K562 (cell line): ENCODE measurements at regions not wholly inside any gene's neighbourhood (a gene's known extent, or its start where the extent isn't known, plus 50 kb on each side); places are given as distances from the start of the nearest gene placed in this dataset.

ENCODE experiments used
- CHD1 ChIP-seq: fragments of 200-600 bp; sonication (generic); IDR thresholded peaks from one replicate; pipeline ENCODE4 v1.6.1; 2012; ENCODE audit warnings: mild to moderate bottlenecking, moderate library complexity, low read length, inconsistent platforms
- EGR1 ChIP-seq: fragments of 450-650 bp; conservative IDR thresholded peaks from 2 replicates; pipeline ENCODE4 v1.6.1; 2017; ENCODE audit warnings: mild to moderate bottlenecking
- MYBL2 ChIP-seq, 2 experiments: fragments of 450-650 bp in 1 of 2; sonication (generic) in 1 of 2; formaldehyde crosslinking in 1 of 2; IDR thresholded peaks; 2 replicates each; pipeline versions ENCODE4 v1.6.1 to v1.8.1; 2017 to 2022; ENCODE audit warnings: borderline replicate concordance in 1 of 2, inconsistent platforms in 1 of 2, low read depth in 1 of 2, mild to moderate bottlenecking in 1 of 2, missing genetic modification reagents in 1 of 2, moderate library complexity in 1 of 2
- NR3C1 ChIP-seq: sonication (generic); formaldehyde crosslinking; IDR thresholded peaks from 2 replicates; pipeline ENCODE4 v1.8.1; 2022; ENCODE audit warnings: missing genetic modification reagents
- POLR2A ChIP-seq: fragments of 450-650 bp; conservative IDR thresholded peaks from 2 replicates; pipeline ENCODE4 v1.6.1; 2016
- RFX5 ChIP-seq: IDR thresholded peaks from 2 replicates; pipeline ENCODE4 v1.6.1; 2011; ENCODE audit warnings: low read depth, mild to moderate bottlenecking, improper control_type of control experiment, low read length
- SIX5 ChIP-seq, 2 experiments: IDR thresholded peaks; 2 replicates each; pipeline ENCODE4 v1.6.1; 2011; ENCODE audit warnings: low read length in 2 of 2, borderline replicate concordance in 1 of 2, low read depth in 1 of 2, mild to moderate bottlenecking in 1 of 2, moderate library complexity in 1 of 2; ENCODE audit not compliant: insufficient read depth in 1 of 2
- TF ChIP-seq, protein P1 (sequence below), 3 experiments: IDR thresholded peaks in 2 of 3; conservative IDR thresholded peaks in 1 of 3; 2 replicates each; pipeline ENCODE4 v1.5.1; 2011 to 2012; ENCODE audit warnings: low read length in 3 of 3, mild to moderate bottlenecking in 3 of 3, control low read depth in 2 of 3, improper control_type of control experiment in 1 of 3, inconsistent platforms in 1 of 3, low read depth in 1 of 3, mixed read lengths in 1 of 3, moderate library complexity in 1 of 3; ENCODE audit not compliant: insufficient read depth in 2 of 3
- TF ChIP-seq, protein P2 (sequence below): IDR thresholded peaks from 2 replicates; pipeline ENCODE4 v1.6.1; 2016; ENCODE audit warnings: missing genetic modification characterization, missing compliant biosample characterization
- TF ChIP-seq, protein P3 (sequence below): fragments of 450-650 bp; formaldehyde crosslinking; IDR thresholded peaks from 2 replicates; pipeline ENCODE4 v1.4.0; 2022; ENCODE audit warnings: mild to moderate bottlenecking, moderate library complexity

DNA sequence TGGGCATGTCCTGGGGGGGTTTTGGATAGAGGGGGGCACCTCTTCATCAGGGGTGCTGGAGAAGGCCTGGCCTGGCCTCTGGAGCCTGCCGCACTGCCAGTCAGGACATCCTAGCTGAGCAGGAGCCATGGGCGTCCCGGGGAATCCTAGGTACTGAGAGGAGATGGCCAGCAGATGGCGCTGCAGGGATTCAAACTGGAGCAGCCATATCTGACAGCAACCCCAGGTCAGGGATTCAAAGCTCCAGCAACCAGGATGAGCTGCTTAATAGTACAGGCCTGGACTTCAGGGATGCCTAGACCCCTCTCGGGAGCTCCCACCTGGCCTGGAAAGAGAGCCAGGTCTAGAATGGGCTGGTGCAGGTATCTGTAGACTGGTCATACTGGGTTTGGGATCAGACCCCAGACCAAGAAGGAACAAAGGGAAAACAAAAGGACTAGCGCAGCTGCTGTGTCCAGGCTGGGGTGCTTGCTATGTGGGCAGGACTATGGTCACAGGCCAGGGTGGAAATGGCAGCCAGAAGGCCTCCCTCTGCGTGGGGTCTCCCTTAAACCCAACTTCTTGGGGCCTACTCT lies 306.9 kb upstream of the RBFOX1 start:
- TF ChIP-seq EGR1 (no peak), MYBL2 (IDR thresholded peaks at IDR 0.05; ENCODE audit: low read depth) (no peak), MYBL2 (CRISPR knock-in tag; IDR thresholded peaks at IDR 0.05; ENCODE audit: borderline replicate concordance) (no peak), SIX5 (IDR thresholded peaks at IDR 0.05; ENCODE audit: borderline replicate concordance in 1 of 2, insufficient read depth in 1 of 2, low read depth in 1 of 2, low read length in 2 of 2) (no peak), NR3C1 (CRISPR knock-in tag) (no peak), POLR2A (no peak), CHD1 (no peak), RFX5 (no peak)
- TF ChIP-seq, protein P1, sequence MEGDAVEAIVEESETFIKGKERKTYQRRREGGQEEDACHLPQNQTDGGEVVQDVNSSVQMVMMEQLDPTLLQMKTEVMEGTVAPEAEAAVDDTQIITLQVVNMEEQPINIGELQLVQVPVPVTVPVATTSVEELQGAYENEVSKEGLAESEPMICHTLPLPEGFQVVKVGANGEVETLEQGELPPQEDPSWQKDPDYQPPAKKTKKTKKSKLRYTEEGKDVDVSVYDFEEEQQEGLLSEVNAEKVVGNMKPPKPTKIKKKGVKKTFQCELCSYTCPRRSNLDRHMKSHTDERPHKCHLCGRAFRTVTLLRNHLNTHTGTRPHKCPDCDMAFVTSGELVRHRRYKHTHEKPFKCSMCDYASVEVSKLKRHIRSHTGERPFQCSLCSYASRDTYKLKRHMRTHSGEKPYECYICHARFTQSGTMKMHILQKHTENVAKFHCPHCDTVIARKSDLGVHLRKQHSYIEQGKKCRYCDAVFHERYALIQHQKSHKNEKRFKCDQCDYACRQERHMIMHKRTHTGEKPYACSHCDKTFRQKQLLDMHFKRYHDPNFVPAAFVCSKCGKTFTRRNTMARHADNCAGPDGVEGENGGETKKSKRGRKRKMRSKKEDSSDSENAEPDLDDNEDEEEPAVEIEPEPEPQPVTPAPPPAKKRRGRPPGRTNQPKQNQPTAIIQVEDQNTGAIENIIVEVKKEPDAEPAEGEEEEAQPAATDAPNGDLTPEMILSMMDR (IDR thresholded peaks at IDR 0.05 in 2 of 3, conservative IDR thresholded peaks at IDR 0.05 in 1 of 3; ENCODE audit: insufficient read depth in 2 of 3, low read depth in 1 of 3, low read length in 3 of 3), result peak; percentile 64 to 80 (median 67)
- TF ChIP-seq, protein P2, sequence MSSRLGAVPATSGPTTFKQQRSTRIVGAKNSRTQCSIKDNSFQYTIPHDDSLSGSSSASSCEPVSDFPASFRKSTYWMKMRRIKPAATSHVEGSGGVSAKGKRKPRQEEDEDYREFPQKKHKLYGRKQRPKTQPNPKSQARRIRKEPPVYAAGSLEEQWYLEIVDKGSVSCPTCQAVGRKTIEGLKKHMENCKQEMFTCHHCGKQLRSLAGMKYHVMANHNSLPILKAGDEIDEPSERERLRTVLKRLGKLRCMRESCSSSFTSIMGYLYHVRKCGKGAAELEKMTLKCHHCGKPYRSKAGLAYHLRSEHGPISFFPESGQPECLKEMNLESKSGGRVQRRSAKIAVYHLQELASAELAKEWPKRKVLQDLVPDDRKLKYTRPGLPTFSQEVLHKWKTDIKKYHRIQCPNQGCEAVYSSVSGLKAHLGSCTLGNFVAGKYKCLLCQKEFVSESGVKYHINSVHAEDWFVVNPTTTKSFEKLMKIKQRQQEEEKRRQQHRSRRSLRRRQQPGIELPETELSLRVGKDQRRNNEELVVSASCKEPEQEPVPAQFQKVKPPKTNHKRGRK, result no peak
- TF ChIP-seq, protein P3, sequence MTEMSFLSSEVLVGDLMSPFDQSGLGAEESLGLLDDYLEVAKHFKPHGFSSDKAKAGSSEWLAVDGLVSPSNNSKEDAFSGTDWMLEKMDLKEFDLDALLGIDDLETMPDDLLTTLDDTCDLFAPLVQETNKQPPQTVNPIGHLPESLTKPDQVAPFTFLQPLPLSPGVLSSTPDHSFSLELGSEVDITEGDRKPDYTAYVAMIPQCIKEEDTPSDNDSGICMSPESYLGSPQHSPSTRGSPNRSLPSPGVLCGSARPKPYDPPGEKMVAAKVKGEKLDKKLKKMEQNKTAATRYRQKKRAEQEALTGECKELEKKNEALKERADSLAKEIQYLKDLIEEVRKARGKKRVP, result no peak
